ENCODE measurements at regions not wholly inside any gene's neighbourhood (a gene's known extent, or its start where the extent isn't known, plus 50 kb on each side); places are given as distances from the start of the nearest gene placed in this dataset.

DNA sequence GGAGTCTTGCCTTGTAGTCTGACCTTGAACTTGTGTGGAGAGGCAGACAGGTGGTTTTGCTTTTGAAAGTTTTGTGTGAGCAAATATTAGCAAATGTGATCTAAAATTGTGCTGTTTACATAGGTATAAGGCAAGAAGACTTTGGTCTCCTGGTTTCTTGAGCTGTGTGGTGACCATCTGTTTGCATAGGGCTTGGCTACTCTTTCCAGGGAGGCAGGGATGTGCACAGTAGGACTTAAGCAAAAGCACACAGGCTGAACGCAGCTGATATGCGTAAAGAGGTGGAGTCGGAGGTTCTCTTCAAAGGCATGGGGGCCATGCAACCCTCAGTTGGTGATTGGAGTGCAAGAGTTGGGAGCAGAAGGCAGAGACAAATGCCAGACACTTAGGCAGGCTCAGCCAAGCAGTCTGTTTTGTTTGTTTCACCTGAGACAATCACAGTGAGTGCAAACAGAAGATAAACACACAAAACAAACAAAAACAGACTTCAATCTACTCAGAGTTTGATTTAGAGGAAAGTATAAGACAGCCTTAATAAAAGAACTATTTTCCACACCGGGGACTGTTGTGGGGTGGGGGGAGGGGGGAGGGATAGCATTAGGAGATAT, 744.2 kb downstream of the MTRR start:
- Histone ChIP-seq H4K20me1 (ENCODE audit: insufficient read depth) (no peaks in the 10 kb centered on the region), H3K27ac (ENCODE audit: low read length) (no peak overlapping the region), H3K9ac (ENCODE audit: low read length) (no peak overlapping the region), H2AFZ (ENCODE audit: low read depth, low read length) (no peak overlapping the region), H3K36me3 (ENCODE audit: insufficient read depth, low read length) (no peaks in the 10 kb centered on the region), H3K4me3 (ENCODE audit: low read length) (no peak overlapping the region), H3K9me2 (ENCODE audit: insufficient read depth, low read length) (no peaks in the 10 kb centered on the region), H3K9me3 (ENCODE audit: low read length) (no peaks in the 10 kb centered on the region), H3K27me3 (ENCODE audit: insufficient read depth, low read depth, low read length) (no peaks in the 10 kb centered on the region), H3F3A (ENCODE audit: insufficient read depth, low read length, poor library complexity, severe bottlenecking) (no peaks in the 10 kb centered on the region), H3K4me2 (ENCODE audit: low read length) (no peak overlapping the region), H3K79me2 (replicated peaks; ENCODE audit: insufficient read depth, low read length) (no peaks in the 10 kb centered on the region)
- no peak for TF ChIP-seq EP300 (conservative IDR thresholded peaks at IDR 0.05; ENCODE audit: poor library complexity, severe bottlenecking)
- TF ChIP-seq TAF1 (IDR thresholded peaks at IDR 0.05; ENCODE audit: low read depth) = no peak
- TF ChIP-seq SMC3 (conservative IDR thresholded peaks at IDR 0.05; ENCODE audit: poor library complexity) = no peak
- TF ChIP-seq RAD21 (conservative IDR thresholded peaks at IDR 0.05) = no peak
- TF ChIP-seq CTCF (IDR thresholded peaks at IDR 0.05; ENCODE audit: poor library complexity, severe bottlenecking) = no peak
- no peak for TF ChIP-seq EZH2 (IDR thresholded peaks at IDR 0.05; ENCODE audit: borderline replicate concordance, insufficient read depth, low read length, poor library complexity, severe bottlenecking)
- no peak for TF ChIP-seq POLR2AphosphoS5 (IDR thresholded peaks at IDR 0.05)

- no peak overlapping the region for H2AFZ ChIP-seq (ENCODE audit: low read depth, low read length)
- no peaks in the 10 kb centered on the region for H3K27me3 ChIP-seq (ENCODE audit: insufficient read depth, low read depth, low read length)
- no peak overlapping the region for H3K27ac ChIP-seq (ENCODE audit: low read length)
- no peak overlapping the region for H3K4me2 ChIP-seq (ENCODE audit: low read length)
- no peak for TF ChIP-seq RAD21 (conservative IDR thresholded peaks at IDR 0.05)
- no peak for TF ChIP-seq SMC3 (conservative IDR thresholded peaks at IDR 0.05; ENCODE audit: poor library complexity)
- TF ChIP-seq, protein P1, sequence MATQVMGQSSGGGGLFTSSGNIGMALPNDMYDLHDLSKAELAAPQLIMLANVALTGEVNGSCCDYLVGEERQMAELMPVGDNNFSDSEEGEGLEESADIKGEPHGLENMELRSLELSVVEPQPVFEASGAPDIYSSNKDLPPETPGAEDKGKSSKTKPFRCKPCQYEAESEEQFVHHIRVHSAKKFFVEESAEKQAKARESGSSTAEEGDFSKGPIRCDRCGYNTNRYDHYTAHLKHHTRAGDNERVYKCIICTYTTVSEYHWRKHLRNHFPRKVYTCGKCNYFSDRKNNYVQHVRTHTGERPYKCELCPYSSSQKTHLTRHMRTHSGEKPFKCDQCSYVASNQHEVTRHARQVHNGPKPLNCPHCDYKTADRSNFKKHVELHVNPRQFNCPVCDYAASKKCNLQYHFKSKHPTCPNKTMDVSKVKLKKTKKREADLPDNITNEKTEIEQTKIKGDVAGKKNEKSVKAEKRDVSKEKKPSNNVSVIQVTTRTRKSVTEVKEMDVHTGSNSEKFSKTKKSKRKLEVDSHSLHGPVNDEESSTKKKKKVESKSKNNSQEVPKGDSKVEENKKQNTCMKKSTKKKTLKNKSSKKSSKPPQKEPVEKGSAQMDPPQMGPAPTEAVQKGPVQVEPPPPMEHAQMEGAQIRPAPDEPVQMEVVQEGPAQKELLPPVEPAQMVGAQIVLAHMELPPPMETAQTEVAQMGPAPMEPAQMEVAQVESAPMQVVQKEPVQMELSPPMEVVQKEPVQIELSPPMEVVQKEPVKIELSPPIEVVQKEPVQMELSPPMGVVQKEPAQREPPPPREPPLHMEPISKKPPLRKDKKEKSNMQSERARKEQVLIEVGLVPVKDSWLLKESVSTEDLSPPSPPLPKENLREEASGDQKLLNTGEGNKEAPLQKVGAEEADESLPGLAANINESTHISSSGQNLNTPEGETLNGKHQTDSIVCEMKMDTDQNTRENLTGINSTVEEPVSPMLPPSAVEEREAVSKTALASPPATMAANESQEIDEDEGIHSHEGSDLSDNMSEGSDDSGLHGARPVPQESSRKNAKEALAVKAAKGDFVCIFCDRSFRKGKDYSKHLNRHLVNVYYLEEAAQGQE (IDR thresholded peaks at IDR 0.05; ENCODE audit: borderline replicate concordance) = no peak
- no peak for TF ChIP-seq EP300 (conservative IDR thresholded peaks at IDR 0.05; ENCODE audit: poor library complexity, severe bottlenecking)
- no peak for TF ChIP-seq EZH2 (IDR thresholded peaks at IDR 0.05; ENCODE audit: borderline replicate concordance, insufficient read depth, low read length, poor library complexity, severe bottlenecking)
- no peak for TF ChIP-seq CTCF (IDR thresholded peaks at IDR 0.05; ENCODE audit: poor library complexity, severe bottlenecking)
- no peak for TF ChIP-seq POLR2AphosphoS5 (IDR thresholded peaks at IDR 0.05)
- no peak for TF ChIP-seq MXI1 (conservative IDR thresholded peaks at IDR 0.05; ENCODE audit: poor library complexity, severe bottlenecking)
- no peak for TF ChIP-seq TAF1 (IDR thresholded peaks at IDR 0.05; ENCODE audit: low read depth)
- H3K9me3 ChIP-seq (ENCODE audit: low read length) = no peaks in the 10 kb centered on the region
- H3F3A ChIP-seq (ENCODE audit: insufficient read depth, low read length, poor library complexity, severe bottlenecking) = no peaks in the 10 kb centered on the region
- no peak overlapping the region for H3K9ac ChIP-seq (ENCODE audit: low read length)
- H3K79me2 ChIP-seq (replicated peaks; ENCODE audit: insufficient read depth, low read length) = no peaks in the 10 kb centered on the region
- H3K36me3 ChIP-seq (ENCODE audit: insufficient read depth, low read length) = no peaks in the 10 kb centered on the region
- H3K9me2 ChIP-seq (ENCODE audit: insufficient read depth, low read length) = no peaks in the 10 kb centered on the region
- H3K4me3 ChIP-seq (ENCODE audit: low read length) = no peak overlapping the region
- no peaks in the 10 kb centered on the region for H4K20me1 ChIP-seq (ENCODE audit: insufficient read depth)
Observed at GRCh38 chr5:8615142-8615858, 746.4 kb downstream of the MTRR start.

Measured in neural cell (in vitro differentiated cells).